ENCODE measurements at regions not wholly inside any gene's neighbourhood (a gene's known extent, or its start where the extent isn't known, plus 50 kb on each side); places are given as distances from the start of the nearest gene placed in this dataset.

DNA sequence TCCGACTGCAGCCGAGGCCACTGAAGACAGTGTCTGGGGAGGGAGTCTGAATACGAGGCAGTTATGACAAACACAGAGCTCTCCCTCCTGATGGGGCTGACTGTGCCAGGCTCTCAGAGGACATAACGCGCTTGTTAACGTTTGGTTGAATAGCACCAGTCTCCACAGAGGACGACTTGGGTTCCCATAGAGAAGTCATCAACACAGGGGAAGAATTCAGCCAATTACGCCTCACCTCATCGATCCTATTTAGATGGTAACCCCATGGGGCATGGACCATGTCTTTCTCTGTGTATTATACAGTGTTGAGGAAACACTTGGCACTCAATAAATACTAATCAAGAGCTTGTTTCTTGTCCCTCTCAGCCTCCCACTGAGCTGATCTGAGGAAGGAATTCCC lies 642.6 kb upstream of the LCORL start:
- Histone ChIP-seq H4K12ac (ENCODE audit: low read depth, low read length) (no peak overlapping the region), H3K9ac (ENCODE audit: low read length) (no peak overlapping the region), H3K9me3 (ENCODE audit: insufficient read depth, low read depth, low read length) (no peaks in the 10 kb centered on the region), H3K27me3 (ENCODE audit: insufficient read depth, low read length) (no peaks in the 10 kb centered on the region), H3K4me1 (ENCODE audit: control insufficient read depth in 1 of 2, insufficient read depth in 2 of 2, low read length in 2 of 2) (no peaks in the 10 kb centered on the region), H2BK120ac (ENCODE audit: insufficient read depth, low read length, poor library complexity) (no peak overlapping the region), H3K23ac (ENCODE audit: low read length) (no peak overlapping the region), H2BK5ac (ENCODE audit: low read depth, low read length, poor library complexity) (no peak overlapping the region), H3K27ac (ENCODE audit: low read depth, low read length) (no peak overlapping the region), H3K36me3 (ENCODE audit: control insufficient read depth in 1 of 2, insufficient read depth in 2 of 2, low read length in 2 of 2) (no peaks in the 10 kb centered on the region), H2AK5ac (ENCODE audit: low read length) (no peak overlapping the region), H3K14ac (ENCODE audit: low read length) (no peak overlapping the region), H3K79me2 (ENCODE audit: control insufficient read depth, insufficient read depth, low read length, poor library complexity) (no peaks in the 10 kb centered on the region), H4K8ac (ENCODE audit: low read depth, low read length) (no peak overlapping the region), H2BK12ac (ENCODE audit: low read length) (no peak overlapping the region), H3K79me1 (ENCODE audit: low read length) (no peaks in the 10 kb centered on the region), H4K91ac (ENCODE audit: low read depth, low read length) (no peak overlapping the region), H3K4ac (ENCODE audit: low read depth, low read length) (no peak overlapping the region), H3K4me3 (ENCODE audit: low read depth, low read length) (no peak overlapping the region), H3K18ac (ENCODE audit: low read length) (no peak overlapping the region), H3K4me2 (ENCODE audit: low read length) (no peak overlapping the region), H2AFZ (ENCODE audit: insufficient read depth, low read length, poor library complexity) (no peak overlapping the region)
- no peak for DNase-seq
- no CpG with 5 or more reads among the region's 9 CpGs for WGBS (ENCODE audit: extremely low coverage, insufficient coverage, insufficient read length)

DNA sequence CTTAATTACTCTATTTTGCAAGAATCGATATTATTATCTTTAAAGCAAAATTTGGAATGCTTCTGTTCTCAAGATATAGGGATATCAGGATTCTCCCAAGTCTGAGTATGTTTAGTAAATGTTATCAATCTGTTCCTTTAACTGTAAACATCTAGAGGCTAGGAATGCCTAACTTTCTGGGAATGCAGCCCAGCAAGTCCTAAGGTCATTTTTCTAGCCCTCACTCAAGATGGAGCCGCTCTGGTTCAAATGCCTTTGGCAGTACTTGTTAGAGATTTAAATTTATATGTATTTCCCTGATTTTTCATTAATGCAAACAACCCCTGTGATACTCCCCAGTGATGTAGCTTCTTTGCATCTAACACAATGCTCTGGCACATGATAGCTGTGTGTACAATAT lies 623.8 kb upstream of the LCORL start:
- Histone ChIP-seq H3K4me1 (ENCODE audit: control insufficient read depth in 1 of 2, insufficient read depth in 2 of 2, low read length in 2 of 2) (peaks cover 0 to 2% of the 10 kb centered on the region in 2 experiments), H3K4me2 (ENCODE audit: low read length) (no peak overlapping the region), H3K4ac (ENCODE audit: low read depth, low read length) (no peak overlapping the region), H2BK5ac (ENCODE audit: low read depth, low read length, poor library complexity) (no peak overlapping the region), H3K18ac (ENCODE audit: low read length) (no peak overlapping the region), H3K9ac (ENCODE audit: low read length) (no peak overlapping the region), H3K23ac (ENCODE audit: low read length) (no peak overlapping the region), H4K91ac (ENCODE audit: low read depth, low read length) (no peak overlapping the region), H2AFZ (ENCODE audit: insufficient read depth, low read length, poor library complexity) (no peak overlapping the region), H2AK5ac (ENCODE audit: low read length) (no peak overlapping the region), H3K9me3 (ENCODE audit: insufficient read depth, low read depth, low read length) (no peaks in the 10 kb centered on the region), H3K36me3 (ENCODE audit: control insufficient read depth in 1 of 2, insufficient read depth in 2 of 2, low read length in 2 of 2) (no peaks in the 10 kb centered on the region), H2BK12ac (ENCODE audit: low read length) (no peak overlapping the region), H3K79me1 (ENCODE audit: low read length) (peaks cover 7% of the 10 kb centered on the region), H4K12ac (ENCODE audit: low read depth, low read length) (no peak overlapping the region), H3K14ac (ENCODE audit: low read length) (no peak overlapping the region), H3K4me3 (ENCODE audit: low read depth, low read length) (no peak overlapping the region), H2BK120ac (ENCODE audit: insufficient read depth, low read length, poor library complexity) (no peak overlapping the region), H3K79me2 (ENCODE audit: control insufficient read depth, insufficient read depth, low read length, poor library complexity) (no peaks in the 10 kb centered on the region), H3K27me3 (ENCODE audit: insufficient read depth, low read length) (no peaks in the 10 kb centered on the region), H3K27ac (ENCODE audit: low read depth, low read length) (peak overlapping the region; percentile 49), H4K8ac (ENCODE audit: low read depth, low read length) (no peak overlapping the region)
- DNase-seq, result peak; percentile 81 to 84
- WGBS (ENCODE audit: extremely low coverage, insufficient coverage, insufficient read length), result no CpG with 5 or more reads among the region's 2 CpGs

DNA sequence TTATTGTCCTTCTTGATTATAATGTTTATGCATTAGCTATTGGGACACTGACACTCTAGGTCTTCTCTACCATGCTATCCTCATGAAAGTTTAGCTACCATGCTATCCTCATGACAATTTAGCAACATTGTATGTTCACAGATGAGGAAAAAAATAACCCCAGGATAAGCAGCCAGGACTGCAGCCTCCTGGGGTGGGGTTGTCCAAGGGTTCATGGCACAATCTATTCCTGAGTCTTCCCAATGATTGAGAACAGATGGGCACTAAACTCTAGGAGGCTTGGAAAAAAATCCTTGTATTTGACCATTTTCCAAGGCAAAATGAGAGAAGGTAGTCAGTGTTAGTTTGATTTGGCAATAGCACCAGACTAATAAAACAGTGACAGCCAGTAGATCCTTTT lies 619.8 kb upstream of the LCORL start:
- Histone ChIP-seq H3K36me3 (ENCODE audit: control insufficient read depth in 1 of 2, insufficient read depth in 2 of 2, low read length in 2 of 2) (no peaks in the 10 kb centered on the region), H2BK12ac (ENCODE audit: low read length) (no peak overlapping the region), H3K4me2 (ENCODE audit: low read length) (no peak overlapping the region), H3K9me3 (ENCODE audit: insufficient read depth, low read depth, low read length) (no peaks in the 10 kb centered on the region), H3K27ac (ENCODE audit: low read depth, low read length) (no peak overlapping the region), H4K91ac (ENCODE audit: low read depth, low read length) (no peak overlapping the region), H3K4ac (ENCODE audit: low read depth, low read length) (no peak overlapping the region), H2AK5ac (ENCODE audit: low read length) (no peak overlapping the region), H3K4me3 (ENCODE audit: low read depth, low read length) (no peak overlapping the region), H3K27me3 (ENCODE audit: insufficient read depth, low read length) (no peaks in the 10 kb centered on the region), H3K79me2 (ENCODE audit: control insufficient read depth, insufficient read depth, low read length, poor library complexity) (no peaks in the 10 kb centered on the region), H4K12ac (ENCODE audit: low read depth, low read length) (no peak overlapping the region), H4K8ac (ENCODE audit: low read depth, low read length) (no peak overlapping the region), H2BK120ac (ENCODE audit: insufficient read depth, low read length, poor library complexity) (no peak overlapping the region), H3K9ac (ENCODE audit: low read length) (no peak overlapping the region), H3K23ac (ENCODE audit: low read length) (no peak overlapping the region), H2AFZ (ENCODE audit: insufficient read depth, low read length, poor library complexity) (no peak overlapping the region), H3K79me1 (ENCODE audit: low read length) (peaks cover 7% of the 10 kb centered on the region), H3K18ac (ENCODE audit: low read length) (no peak overlapping the region), H3K14ac (ENCODE audit: low read length) (no peak overlapping the region), H2BK5ac (ENCODE audit: low read depth, low read length, poor library complexity) (no peak overlapping the region), H3K4me1 (ENCODE audit: control insufficient read depth in 1 of 2, insufficient read depth in 2 of 2, low read length in 2 of 2) (peaks cover 0 to 2% of the 10 kb centered on the region in 2 experiments)
- DNase-seq, result no peak

DNA sequence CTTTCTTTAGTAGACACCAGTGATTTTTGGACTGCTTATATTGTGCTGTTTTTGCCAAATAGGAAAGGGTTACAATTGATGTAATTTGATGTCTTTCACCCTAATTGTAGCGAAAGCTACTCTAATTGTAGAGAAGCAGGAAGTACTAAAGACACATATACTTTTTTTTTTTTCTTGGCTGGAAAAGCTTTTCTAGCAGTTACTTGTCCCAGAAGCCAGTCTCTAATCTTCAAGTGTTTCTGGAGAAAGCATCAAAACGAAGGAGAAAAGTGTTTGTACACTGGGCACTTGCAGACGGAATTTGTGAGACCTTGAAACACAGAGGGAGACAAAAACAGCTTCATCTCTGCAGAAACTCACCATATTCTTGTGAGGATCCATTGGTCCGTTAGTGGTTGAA lies 616.5 kb upstream of the LCORL start:
- H2AFZ ChIP-seq (ENCODE audit: insufficient read depth, low read length, poor library complexity), result no peak overlapping the region
- H3K4me1 ChIP-seq (ENCODE audit: control insufficient read depth in 1 of 2, insufficient read depth in 2 of 2, low read length in 2 of 2), result peaks cover 0 to 3% of the 10 kb centered on the region in 2 experiments
- H2BK5ac ChIP-seq (ENCODE audit: low read depth, low read length, poor library complexity), result no peak overlapping the region
- no peak overlapping the region for H2BK120ac ChIP-seq (ENCODE audit: insufficient read depth, low read length, poor library complexity)
- no peak overlapping the region for H4K8ac ChIP-seq (ENCODE audit: low read depth, low read length)
- no peak overlapping the region for H4K91ac ChIP-seq (ENCODE audit: low read depth, low read length)
- no peak overlapping the region for H3K14ac ChIP-seq (ENCODE audit: low read length)
- H3K27ac ChIP-seq (ENCODE audit: low read depth, low read length), result no peak overlapping the region
- H2AK5ac ChIP-seq (ENCODE audit: low read length), result no peak overlapping the region
- DNase-seq, result no peak
- H3K79me2 ChIP-seq (ENCODE audit: control insufficient read depth, insufficient read depth, low read length, poor library complexity), result no peaks in the 10 kb centered on the region
- no CpG with 5 or more reads among the region's 4 CpGs for WGBS (ENCODE audit: extremely low coverage, insufficient coverage, insufficient read length)
- H3K9ac ChIP-seq (ENCODE audit: low read length), result no peak overlapping the region
- H3K36me3 ChIP-seq (ENCODE audit: control insufficient read depth in 1 of 2, insufficient read depth in 2 of 2, low read length in 2 of 2), result no peaks in the 10 kb centered on the region
- H4K12ac ChIP-seq (ENCODE audit: low read depth, low read length), result no peak overlapping the region
- H3K18ac ChIP-seq (ENCODE audit: low read length), result no peak overlapping the region
- H3K9me3 ChIP-seq (ENCODE audit: insufficient read depth, low read depth, low read length), result no peaks in the 10 kb centered on the region
- H3K23ac ChIP-seq (ENCODE audit: low read length), result no peak overlapping the region
- H3K4me3 ChIP-seq (ENCODE audit: low read depth, low read length), result no peak overlapping the region
- no peak overlapping the region for H2BK12ac ChIP-seq (ENCODE audit: low read length)
- no peaks in the 10 kb centered on the region for H3K27me3 ChIP-seq (ENCODE audit: insufficient read depth, low read length)
- H3K4ac ChIP-seq (ENCODE audit: low read depth, low read length), result no peak overlapping the region
- no peak overlapping the region for H3K4me2 ChIP-seq (ENCODE audit: low read length)
- no peaks in the 10 kb centered on the region for H3K79me1 ChIP-seq (ENCODE audit: low read length)
